ENCODE measurements at regions not wholly inside any gene's neighbourhood (a gene's known extent, or its start where the extent isn't known, plus 50 kb on each side); places are given as distances from the start of the nearest gene placed in this dataset.
"Not testable (repeated sequence)": the region's sequence is repeated elsewhere in the genome, so short reads cannot be mapped to it uniquely, and the experiment has no call there.

GRCh38 chr5:17819783-17820182 is 185.5 kb downstream of the TAF11L14 start:
- DNase-seq (ENCODE audit: low read depth) = no peak

GRCh38 chr5:17828681-17829080 is 194.4 kb downstream of the TAF11L14 start:
- no peak for DNase-seq (ENCODE audit: low read depth)

GRCh38 chr5:17829456-17829855 is 195.2 kb downstream of the TAF11L14 start:
- DNase-seq (ENCODE audit: low read depth) = no peak

- DNase-seq (ENCODE audit: low read depth) = no peak
Observed at GRCh38 chr5:17831279-17831678, 197.0 kb downstream of the TAF11L14 start.

GRCh38 chr5:17832949-17833745 is 198.9 kb downstream of the TAF11L14 start:
- no peak for DNase-seq (ENCODE audit: low read depth)

- DNase-seq (ENCODE audit: low read depth) = no peak
Observed at GRCh38 chr5:17837757-17838156, 203.5 kb downstream of the TAF11L14 start.

- no peak for DNase-seq (ENCODE audit: low read depth)
Observed at GRCh38 chr5:17838469-17838868, 204.2 kb downstream of the TAF11L14 start.

GRCh38 chr5:17839848-17840247 is 205.6 kb downstream of the TAF11L14 start:
- no peak for DNase-seq (ENCODE audit: low read depth)

GRCh38 chr5:17846496-17846895 is 212.2 kb downstream of the TAF11L14 start:
- DNase-seq (ENCODE audit: low read depth) = no peak

GRCh38 chr5:17847286-17847685 is 213.0 kb downstream of the TAF11L14 start:
- no peak for DNase-seq (ENCODE audit: low read depth)

- DNase-seq (ENCODE audit: low read depth) = no peak
Observed at GRCh38 chr5:17852111-17852510, 217.9 kb downstream of the TAF11L14 start.

GRCh38 chr5:17852740-17853139 is 218.5 kb downstream of the TAF11L14 start:
- DNase-seq (ENCODE audit: low read depth) = no peak

- DNase-seq (ENCODE audit: low read depth) = no peak
Observed at GRCh38 chr5:17854901-17855300, 220.6 kb downstream of the TAF11L14 start.

- no peak for DNase-seq (ENCODE audit: low read depth)
Observed at GRCh38 chr5:17860660-17861315, 226.5 kb downstream of the TAF11L14 start.

- not testable (repeated sequence) for DNase-seq (ENCODE audit: low read depth)
Observed at GRCh38 chr5:17864903-17865302, 230.6 kb downstream of the TAF11L14 start.

- DNase-seq (ENCODE audit: low read depth) = not testable (repeated sequence)
Observed at GRCh38 chr5:17865966-17866365, 231.7 kb downstream of the TAF11L14 start.

GRCh38 chr5:17872204-17872603 is 237.9 kb downstream of the TAF11L14 start:
- no peak for DNase-seq (ENCODE audit: low read depth)

GRCh38 chr5:17878541-17878940 is 244.3 kb downstream of the TAF11L14 start:
- DNase-seq (ENCODE audit: low read depth) = no peak

- DNase-seq (ENCODE audit: low read depth) = no peak
Observed at GRCh38 chr5:17879276-17879675, 245.0 kb downstream of the TAF11L14 start.

- no peak for DNase-seq (ENCODE audit: low read depth)
Observed at GRCh38 chr5:17880869-17881268, 246.6 kb downstream of the TAF11L14 start.

- DNase-seq (ENCODE audit: low read depth) = no peak
Observed at GRCh38 chr5:17882760-17883488, 248.7 kb downstream of the TAF11L14 start.

GRCh38 chr5:17888155-17888554 is 253.9 kb downstream of the TAF11L14 start:
- DNase-seq (ENCODE audit: low read depth) = no peak
